OCI-LY7 (cell line): ENCODE measurements at regions not wholly inside any gene's neighbourhood (a gene's known extent, or its start where the extent isn't known, plus 50 kb on each side); places are given as distances from the start of the nearest gene placed in this dataset.

ENCODE experiments used
- CTCF ChIP-seq: fragments of 200-600 bp; sonication (generic); conservative IDR thresholded peaks from 2 replicates; pipeline ENCODE4 v1.5.1; 2014; ENCODE audit warnings: mild to moderate bottlenecking, antibody characterized with exemption, low read length, moderate library complexity, mixed read lengths
- EZH2phosphoT487 ChIP-seq: fragments of 200-600 bp; sonication (generic); IDR thresholded peaks from 2 replicates; pipeline ENCODE4 v1.6.1; 2018; ENCODE audit warnings: low read depth, borderline replicate concordance, mild to moderate bottlenecking, mixed run types, antibody characterized with exemption, low read length, moderate library complexity, mixed read lengths

GRCh38 chr7:16099302-16099849 is 322.0 kb downstream of the CRPPA start:
- TF ChIP-seq EZH2phosphoT487 (no peak), CTCF (no peak)
